Glomerular visceral epithelial cell (primary cell): ENCODE measurements at regions not wholly inside any gene's neighbourhood (a gene's known extent, or its start where the extent isn't known, plus 50 kb on each side); places are given as distances from the start of the nearest gene placed in this dataset.
"Not testable (repeated sequence)": the region's sequence is repeated elsewhere in the genome, so short reads cannot be mapped to it uniquely, and the experiment has no call there.

Experiments
- DNase-seq: peaks from one replicate; pipeline ENCODE4 v3.0.0-alpha.2; 2016; ENCODE audit errors: extremely low spot score

- DNase-seq, result no peak
Observed at GRCh38 chr3:17840651-17841050, 98.2 kb upstream of the TBC1D5 start.

GRCh38 chr3:17840126-17840525 lies 97.7 kb upstream of the TBC1D5 start:
- DNase-seq, result no peak

- DNase-seq, result no peak
Observed at GRCh38 chr3:17836919-17837318, 94.5 kb upstream of the TBC1D5 start.

- DNase-seq, result no peak
Observed at GRCh38 chr3:17836092-17836491, 93.7 kb upstream of the TBC1D5 start.

GRCh38 chr3:17833786-17834559 lies 91.5 kb upstream of the TBC1D5 start:
- peak; percentile 29 for DNase-seq

GRCh38 chr3:17832016-17832415 lies 89.6 kb upstream of the TBC1D5 start:
- DNase-seq, result no peak

- DNase-seq, result no peak
Observed at GRCh38 chr3:17831366-17831765, 88.9 kb upstream of the TBC1D5 start.

- peak; percentile 8 for DNase-seq
Observed at GRCh38 chr3:17830788-17831187, 88.4 kb upstream of the TBC1D5 start.

- no peak for DNase-seq
Observed at GRCh38 chr3:17828388-17828787, 86.0 kb upstream of the TBC1D5 start.

GRCh38 chr3:17825298-17825697 lies 82.9 kb upstream of the TBC1D5 start:
- no peak for DNase-seq

- no peak for DNase-seq
Observed at GRCh38 chr3:17823816-17824215, 81.4 kb upstream of the TBC1D5 start.

- DNase-seq, result no peak
Observed at GRCh38 chr3:17823036-17823435, 80.6 kb upstream of the TBC1D5 start.

GRCh38 chr3:17820704-17821103 lies 78.3 kb upstream of the TBC1D5 start:
- DNase-seq, result no peak

- no peak for DNase-seq
Observed at GRCh38 chr3:17820275-17820674, 77.8 kb upstream of the TBC1D5 start.

GRCh38 chr3:17817973-17818372 lies 75.5 kb upstream of the TBC1D5 start:
- DNase-seq, result not testable (repeated sequence)

GRCh38 chr3:17817545-17817944 lies 75.1 kb upstream of the TBC1D5 start:
- DNase-seq, result no peak

- DNase-seq, result not testable (repeated sequence)
Observed at GRCh38 chr3:17816839-17817238, 74.4 kb upstream of the TBC1D5 start.

GRCh38 chr3:17812328-17812727 lies 69.9 kb upstream of the TBC1D5 start:
- DNase-seq, result not testable (repeated sequence)

GRCh38 chr3:17811646-17812045 lies 69.2 kb upstream of the TBC1D5 start:
- no peak for DNase-seq

GRCh38 chr3:17810759-17811158 lies 68.3 kb upstream of the TBC1D5 start:
- DNase-seq, result no peak

- peak; percentile 22 for DNase-seq
Observed at GRCh38 chr3:17808994-17809393, 66.6 kb upstream of the TBC1D5 start.

- DNase-seq, result no peak
Observed at GRCh38 chr3:17806876-17807275, 64.4 kb upstream of the TBC1D5 start.

GRCh38 chr3:17806201-17806600 lies 63.8 kb upstream of the TBC1D5 start:
- DNase-seq, result no peak

GRCh38 chr3:17805461-17805940 lies 63.1 kb upstream of the TBC1D5 start:
- DNase-seq, result no peak
